ENCODE measurements at regions not wholly inside any gene's neighbourhood (a gene's known extent, or its start where the extent isn't known, plus 50 kb on each side); places are given as distances from the start of the nearest gene placed in this dataset.

GRCh38 chr4:59223292-59223941, 1976.7 kb upstream of the ADGRL3 start:
- no peak for DNase-seq (ENCODE audit: low read depth, low spot score)
- H3K27ac ChIP-seq (ENCODE audit: low read length), result no peak overlapping the region
- no CpG with 5 or more reads among the region's 2 CpGs for WGBS (ENCODE audit: insufficient coverage, insufficient read length)
- H3K4me3 ChIP-seq (ENCODE audit: low read length), result no peak overlapping the region
- no peaks in the 10 kb centered on the region for H3K27me3 ChIP-seq (ENCODE audit: control insufficient read depth, insufficient read depth, low read length)
- H3K4me1 ChIP-seq (ENCODE audit: control insufficient read depth, insufficient read depth, low read length), result no peaks in the 10 kb centered on the region
- H3K9me3 ChIP-seq (ENCODE audit: control insufficient read depth, insufficient read depth, low read length), result no peaks in the 10 kb centered on the region
- no peaks in the 10 kb centered on the region for H3K36me3 ChIP-seq (ENCODE audit: control insufficient read depth, insufficient read depth, low read length)

GRCh38 chr4:59238212-59238611, 1961.9 kb upstream of the ADGRL3 start:
- H3K36me3 ChIP-seq (ENCODE audit: control insufficient read depth, insufficient read depth, low read length), result no peaks in the 10 kb centered on the region
- WGBS (ENCODE audit: insufficient coverage, insufficient read length), result no CpG with 5 or more reads among the region's 3 CpGs
- no peak for DNase-seq (ENCODE audit: low read depth, low spot score)

GRCh38 chr4:59240011-59240410, 1960.1 kb upstream of the ADGRL3 start:
- DNase-seq (ENCODE audit: low read depth, low spot score), result no peak
- Histone ChIP-seq H3K9me3 (ENCODE audit: control insufficient read depth, insufficient read depth, low read length) (no peaks in the 10 kb centered on the region), H3K4me3 (ENCODE audit: low read length) (no peak overlapping the region), H3K4me1 (ENCODE audit: control insufficient read depth, insufficient read depth, low read length) (no peaks in the 10 kb centered on the region; the same call in 1 of the 2 replicates), H3K27me3 (ENCODE audit: control insufficient read depth, insufficient read depth, low read length) (no peaks in the 10 kb centered on the region), H3K36me3 (ENCODE audit: control insufficient read depth, insufficient read depth, low read length) (no peaks in the 10 kb centered on the region), H3K27ac (ENCODE audit: low read length) (no peak overlapping the region)
- no CpG with 5 or more reads among the region's 7 CpGs for WGBS (ENCODE audit: insufficient coverage, insufficient read length)

More at GRCh38 chr4:59238212-59238611, 1961.9 kb upstream of the ADGRL3 start:
- Histone ChIP-seq H3K4me3 (ENCODE audit: low read length) (no peak overlapping the region), H3K4me1 (ENCODE audit: control insufficient read depth, insufficient read depth, low read length) (no peaks in the 10 kb centered on the region; the same call in 1 of the 2 replicates), H3K27me3 (ENCODE audit: control insufficient read depth, insufficient read depth, low read length) (no peaks in the 10 kb centered on the region), H3K27ac (ENCODE audit: low read length) (no peak overlapping the region), H3K9me3 (ENCODE audit: control insufficient read depth, insufficient read depth, low read length) (no peaks in the 10 kb centered on the region)

GRCh38 chr4:59243038-59243437, 1957.1 kb upstream of the ADGRL3 start:
- Histone ChIP-seq H3K27me3 (ENCODE audit: control insufficient read depth, insufficient read depth, low read length) (no peaks in the 10 kb centered on the region), H3K4me1 (ENCODE audit: control insufficient read depth, insufficient read depth, low read length) (no peaks in the 10 kb centered on the region; the same call in 1 of the 2 replicates), H3K27ac (ENCODE audit: low read length) (no peak overlapping the region), H3K36me3 (ENCODE audit: control insufficient read depth, insufficient read depth, low read length) (no peaks in the 10 kb centered on the region), H3K4me3 (ENCODE audit: low read length) (no peak overlapping the region), H3K9me3 (ENCODE audit: control insufficient read depth, insufficient read depth, low read length) (no peaks in the 10 kb centered on the region)
- no peak for DNase-seq (ENCODE audit: low read depth, low spot score)

- Histone ChIP-seq H3K27ac (ENCODE audit: low read length) (no peak overlapping the region), H3K4me3 (ENCODE audit: low read length) (no peak overlapping the region), H3K36me3 (ENCODE audit: control insufficient read depth, insufficient read depth, low read length) (no peaks in the 10 kb centered on the region), H3K27me3 (ENCODE audit: control insufficient read depth, insufficient read depth, low read length) (no peaks in the 10 kb centered on the region), H3K4me1 (ENCODE audit: control insufficient read depth, insufficient read depth, low read length) (no peaks in the 10 kb centered on the region), H3K9me3 (ENCODE audit: control insufficient read depth, insufficient read depth, low read length) (no peaks in the 10 kb centered on the region)
- DNase-seq (ENCODE audit: low read depth, low spot score), result no peak
- WGBS (ENCODE audit: insufficient coverage, insufficient read length), result 100% methylated on average over 1 of the region's 1 CpG
These were observed 1953.1 kb upstream of the ADGRL3 start for GRCh38 chr4:59247032-59247431.

- WGBS (ENCODE audit: insufficient coverage, insufficient read length), result no CpG with 5 or more reads among the region's 1 CpG
- no peaks in the 10 kb centered on the region for H3K36me3 ChIP-seq (ENCODE audit: control insufficient read depth, insufficient read depth, low read length)
- H3K9me3 ChIP-seq (ENCODE audit: control insufficient read depth, insufficient read depth, low read length), result no peaks in the 10 kb centered on the region
- H3K4me1 ChIP-seq (ENCODE audit: control insufficient read depth, insufficient read depth, low read length), result no peaks in the 10 kb centered on the region
- H3K27me3 ChIP-seq (ENCODE audit: control insufficient read depth, insufficient read depth, low read length), result no peaks in the 10 kb centered on the region
- no peak overlapping the region for H3K4me3 ChIP-seq (ENCODE audit: low read length)
- DNase-seq (ENCODE audit: low read depth, low spot score), result no peak
- no peak overlapping the region for H3K27ac ChIP-seq (ENCODE audit: low read length)
These were observed 1951.8 kb upstream of the ADGRL3 start for GRCh38 chr4:59248313-59248712.

- Histone ChIP-seq H3K4me3 (ENCODE audit: low read length) (no peak overlapping the region), H3K27me3 (ENCODE audit: control insufficient read depth, insufficient read depth, low read length) (no peaks in the 10 kb centered on the region), H3K9me3 (ENCODE audit: control insufficient read depth, insufficient read depth, low read length) (no peaks in the 10 kb centered on the region), H3K36me3 (ENCODE audit: control insufficient read depth, insufficient read depth, low read length) (no peaks in the 10 kb centered on the region), H3K4me1 (ENCODE audit: control insufficient read depth, insufficient read depth, low read length) (no peaks in the 10 kb centered on the region), H3K27ac (ENCODE audit: low read length) (no peak overlapping the region)
- no CpG with 5 or more reads among the region's 2 CpGs for WGBS (ENCODE audit: insufficient coverage, insufficient read length)
- DNase-seq (ENCODE audit: low read depth, low spot score), result no peak
These were observed 1951.0 kb upstream of the ADGRL3 start for GRCh38 chr4:59249110-59249509.

- Histone ChIP-seq H3K4me3 (ENCODE audit: low read length) (no peak overlapping the region), H3K9me3 (ENCODE audit: control insufficient read depth, insufficient read depth, low read length) (no peaks in the 10 kb centered on the region), H3K4me1 (ENCODE audit: control insufficient read depth, insufficient read depth, low read length) (no peaks in the 10 kb centered on the region), H3K27me3 (ENCODE audit: control insufficient read depth, insufficient read depth, low read length) (no peaks in the 10 kb centered on the region), H3K36me3 (ENCODE audit: control insufficient read depth, insufficient read depth, low read length) (no peaks in the 10 kb centered on the region), H3K27ac (ENCODE audit: low read length) (no peak overlapping the region)
- no peak for DNase-seq (ENCODE audit: low read depth, low spot score)
- 100% methylated on average over 2 of the region's 2 CpGs for WGBS (ENCODE audit: insufficient coverage, insufficient read length)
These were observed 1942.1 kb upstream of the ADGRL3 start for GRCh38 chr4:59258002-59258401.

GRCh38 chr4:59307609-59308008, 1892.5 kb upstream of the ADGRL3 start:
- Histone ChIP-seq H3K27me3 (ENCODE audit: control insufficient read depth, insufficient read depth, low read length) (no peaks in the 10 kb centered on the region), H3K27ac (ENCODE audit: low read length) (no peak overlapping the region)
- DNase-seq (ENCODE audit: low read depth, low spot score), result no peak

GRCh38 chr4:59314637-59315036, 1885.5 kb upstream of the ADGRL3 start:
- no CpG with 5 or more reads among the region's 1 CpG for WGBS (ENCODE audit: insufficient coverage, insufficient read length)

More at GRCh38 chr4:59307609-59308008, 1892.5 kb upstream of the ADGRL3 start:
- no peaks in the 10 kb centered on the region for H3K36me3 ChIP-seq (ENCODE audit: control insufficient read depth, insufficient read depth, low read length)
- H3K9me3 ChIP-seq (ENCODE audit: control insufficient read depth, insufficient read depth, low read length), result no peaks in the 10 kb centered on the region
- H3K4me1 ChIP-seq (ENCODE audit: control insufficient read depth, insufficient read depth, low read length), result no peaks in the 10 kb centered on the region
- no peak overlapping the region for H3K4me3 ChIP-seq (ENCODE audit: low read length)

GRCh38 chr4:59339631-59340030, 1860.5 kb upstream of the ADGRL3 start:
- H3K27ac ChIP-seq (ENCODE audit: low read length), result no peak overlapping the region
- DNase-seq (ENCODE audit: low read depth, low spot score), result no peak

More at GRCh38 chr4:59314637-59315036, 1885.5 kb upstream of the ADGRL3 start:
- no peaks in the 10 kb centered on the region for H3K9me3 ChIP-seq (ENCODE audit: control insufficient read depth, insufficient read depth, low read length)
- DNase-seq (ENCODE audit: low read depth, low spot score), result no peak
- H3K27me3 ChIP-seq (ENCODE audit: control insufficient read depth, insufficient read depth, low read length), result no peaks in the 10 kb centered on the region
- H3K4me3 ChIP-seq (ENCODE audit: low read length), result no peak overlapping the region
- H3K36me3 ChIP-seq (ENCODE audit: control insufficient read depth, insufficient read depth, low read length), result no peaks in the 10 kb centered on the region
- no peak overlapping the region for H3K27ac ChIP-seq (ENCODE audit: low read length)
- no peaks in the 10 kb centered on the region for H3K4me1 ChIP-seq (ENCODE audit: control insufficient read depth, insufficient read depth, low read length)

More at GRCh38 chr4:59339631-59340030, 1860.5 kb upstream of the ADGRL3 start:
- no peaks in the 10 kb centered on the region for H3K4me1 ChIP-seq (ENCODE audit: control insufficient read depth, insufficient read depth, low read length)
- no peaks in the 10 kb centered on the region for H3K36me3 ChIP-seq (ENCODE audit: control insufficient read depth, insufficient read depth, low read length)
- no peaks in the 10 kb centered on the region for H3K9me3 ChIP-seq (ENCODE audit: control insufficient read depth, insufficient read depth, low read length)
- no peak overlapping the region for H3K4me3 ChIP-seq (ENCODE audit: low read length)
- no peaks in the 10 kb centered on the region for H3K27me3 ChIP-seq (ENCODE audit: control insufficient read depth, insufficient read depth, low read length)

All from iPS DF 6.9 (cell line).